ENCODE measurements at regions not wholly inside any gene's neighbourhood (a gene's known extent, or its start where the extent isn't known, plus 50 kb on each side); places are given as distances from the start of the nearest gene placed in this dataset.

GRCh38 chr1:91591175-91591974 is 90.7 kb downstream of the CDC7 start:
- H3K4me1 ChIP-seq (ENCODE audit: low read length): no peaks in the 10 kb centered on the region
- no peaks in the 10 kb centered on the region for H3K36me3 ChIP-seq (replicated peaks; ENCODE audit: insufficient read depth, low read length)
- peak; percentile 34 for DNase-seq
- H3K9me2 ChIP-seq (replicated peaks; ENCODE audit: insufficient read depth, low read length): no peaks in the 10 kb centered on the region
- no peaks in the 10 kb centered on the region for H4K20me1 ChIP-seq (ENCODE audit: insufficient read depth, low read length)
- TF ChIP-seq, protein P1, sequence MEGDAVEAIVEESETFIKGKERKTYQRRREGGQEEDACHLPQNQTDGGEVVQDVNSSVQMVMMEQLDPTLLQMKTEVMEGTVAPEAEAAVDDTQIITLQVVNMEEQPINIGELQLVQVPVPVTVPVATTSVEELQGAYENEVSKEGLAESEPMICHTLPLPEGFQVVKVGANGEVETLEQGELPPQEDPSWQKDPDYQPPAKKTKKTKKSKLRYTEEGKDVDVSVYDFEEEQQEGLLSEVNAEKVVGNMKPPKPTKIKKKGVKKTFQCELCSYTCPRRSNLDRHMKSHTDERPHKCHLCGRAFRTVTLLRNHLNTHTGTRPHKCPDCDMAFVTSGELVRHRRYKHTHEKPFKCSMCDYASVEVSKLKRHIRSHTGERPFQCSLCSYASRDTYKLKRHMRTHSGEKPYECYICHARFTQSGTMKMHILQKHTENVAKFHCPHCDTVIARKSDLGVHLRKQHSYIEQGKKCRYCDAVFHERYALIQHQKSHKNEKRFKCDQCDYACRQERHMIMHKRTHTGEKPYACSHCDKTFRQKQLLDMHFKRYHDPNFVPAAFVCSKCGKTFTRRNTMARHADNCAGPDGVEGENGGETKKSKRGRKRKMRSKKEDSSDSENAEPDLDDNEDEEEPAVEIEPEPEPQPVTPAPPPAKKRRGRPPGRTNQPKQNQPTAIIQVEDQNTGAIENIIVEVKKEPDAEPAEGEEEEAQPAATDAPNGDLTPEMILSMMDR (IDR thresholded peaks at IDR 0.05; ENCODE audit: low read length): no peak
- TF ChIP-seq EZH2phosphoT487 (IDR thresholded peaks at IDR 0.05; ENCODE audit: low read length) (no peak), EZH2 (optimal IDR thresholded peaks at IDR 0.05; ENCODE audit: low read depth, low read length) (no peak)
- H3F3A ChIP-seq (ENCODE audit: insufficient read depth, low read length): no peaks in the 10 kb centered on the region
- H3K4me3 ChIP-seq (ENCODE audit: low read length): no peak overlapping the region; the same call in 1 of the 2 replicates
- 0 out of 2 replicates have a peak overlapping the region, but pooled peaks have one; percentile 29 for H2AFZ ChIP-seq (ENCODE audit: low read length)
- H3K79me2 ChIP-seq (ENCODE audit: low read length): no peaks in the 10 kb centered on the region
- H3K27me3 ChIP-seq (replicated peaks; ENCODE audit: insufficient read depth, low read length): no peaks in the 10 kb centered on the region
- peak overlapping the region; percentile 39; the same call in 1 of the 2 replicates for H3K27ac ChIP-seq (ENCODE audit: low read length)
- H3K4me2 ChIP-seq (ENCODE audit: low read depth, low read length): peak overlapping the region; percentile 46
- H3K9ac ChIP-seq (ENCODE audit: low read length): no peak overlapping the region
- no peaks in the 10 kb centered on the region for H3K9me3 ChIP-seq (replicated peaks; ENCODE audit: insufficient read depth, low read length)

GRCh38 chr1:91592716-91593477 is 92.2 kb downstream of the CDC7 start:
- Histone ChIP-seq H3K27me3 (replicated peaks; ENCODE audit: insufficient read depth, low read length) (no peaks in the 10 kb centered on the region), H3K9me3 (replicated peaks; ENCODE audit: insufficient read depth, low read length) (no peaks in the 10 kb centered on the region), H3K4me3 (ENCODE audit: low read length) (no peak overlapping the region), H3F3A (ENCODE audit: insufficient read depth, low read length) (no peaks in the 10 kb centered on the region), H3K9me2 (replicated peaks; ENCODE audit: insufficient read depth, low read length) (no peaks in the 10 kb centered on the region), H2AFZ (ENCODE audit: low read length) (no peak overlapping the region), H3K4me2 (ENCODE audit: low read depth, low read length) (no peak overlapping the region), H3K27ac (ENCODE audit: low read length) (no peak overlapping the region), H3K36me3 (replicated peaks; ENCODE audit: insufficient read depth, low read length) (no peaks in the 10 kb centered on the region), H3K79me2 (ENCODE audit: low read length) (no peaks in the 10 kb centered on the region), H3K9ac (ENCODE audit: low read length) (no peak overlapping the region), H3K4me1 (ENCODE audit: low read length) (no peaks in the 10 kb centered on the region), H4K20me1 (ENCODE audit: insufficient read depth, low read length) (no peaks in the 10 kb centered on the region)
- DNase-seq: no peak
- TF ChIP-seq EZH2 (optimal IDR thresholded peaks at IDR 0.05; ENCODE audit: low read depth, low read length): no peak
- TF ChIP-seq, protein P1 (IDR thresholded peaks at IDR 0.05; ENCODE audit: low read length): no peak
- no peak for TF ChIP-seq EZH2phosphoT487 (IDR thresholded peaks at IDR 0.05; ENCODE audit: low read length)

- H3K27me3 ChIP-seq (replicated peaks; ENCODE audit: insufficient read depth, low read length): no peaks in the 10 kb centered on the region
- H3K79me2 ChIP-seq (ENCODE audit: low read length): no peaks in the 10 kb centered on the region
- no peaks in the 10 kb centered on the region for H3F3A ChIP-seq (ENCODE audit: insufficient read depth, low read length)
- TF ChIP-seq, protein P1 (IDR thresholded peaks at IDR 0.05; ENCODE audit: low read length): no peak
- TF ChIP-seq EZH2 (optimal IDR thresholded peaks at IDR 0.05; ENCODE audit: low read depth, low read length) (no peak), EZH2phosphoT487 (IDR thresholded peaks at IDR 0.05; ENCODE audit: low read length) (no peak)
- H3K9ac ChIP-seq (ENCODE audit: low read length): no peak overlapping the region
- DNase-seq: no peak
- no peak overlapping the region for H2AFZ ChIP-seq (ENCODE audit: low read length)
- no peak overlapping the region for H3K4me2 ChIP-seq (ENCODE audit: low read depth, low read length)
- H3K9me2 ChIP-seq (replicated peaks; ENCODE audit: insufficient read depth, low read length): no peaks in the 10 kb centered on the region
- H3K27ac ChIP-seq (ENCODE audit: low read length): no peak overlapping the region
- H4K20me1 ChIP-seq (ENCODE audit: insufficient read depth, low read length): no peaks in the 10 kb centered on the region
- no peaks in the 10 kb centered on the region for H3K36me3 ChIP-seq (replicated peaks; ENCODE audit: insufficient read depth, low read length)
- no peaks in the 10 kb centered on the region for H3K9me3 ChIP-seq (replicated peaks; ENCODE audit: insufficient read depth, low read length)
- H3K4me1 ChIP-seq (ENCODE audit: low read length): no peaks in the 10 kb centered on the region
- H3K4me3 ChIP-seq (ENCODE audit: low read length): no peak overlapping the region
Observed at GRCh38 chr1:91594383-91595055, 93.9 kb downstream of the CDC7 start.
